ENCODE measurements at regions not wholly inside any gene's neighbourhood (a gene's known extent, or its start where the extent isn't known, plus 50 kb on each side); places are given as distances from the start of the nearest gene placed in this dataset.

- WGBS, 5 donors = 62 to 81% (median 74%) methylated on average over 4 of the region's 4 CpGs
- Histone ChIP-seq H3K27ac (no peak overlapping the region), H3K9me3 (no peaks in the 10 kb centered on the region), H3K36me3 (no peaks in the 10 kb centered on the region), H3K4me3 (no peak overlapping the region), H3K4me1 (no peaks in the 10 kb centered on the region), H3K27me3 (no peaks in the 10 kb centered on the region)
- TF ChIP-seq EP300 (IDR thresholded peaks at IDR 0.05) (no peak), CTCF (IDR thresholded peaks at IDR 0.05) (no peak), POLR2AphosphoS5 (IDR thresholded peaks at IDR 0.05) (no peak), POLR2A (IDR thresholded peaks at IDR 0.05) (no peak)
- no peak for DNase-seq
- intact Hi-C loops (cut with DNase I; ENCODE audit: low total_unique reads) = no loop called here
Measured at GRCh38 chrX:26387906-26388305, 171.9 kb downstream of the MAGEB5 start.

GRCh38 chrX:26376037-26376708, 160.2 kb downstream of the MAGEB5 start:
- Histone ChIP-seq H3K27me3 (no peaks in the 10 kb centered on the region), H3K36me3 (no peaks in the 10 kb centered on the region), H3K27ac (no peak overlapping the region), H3K9me3 (no peaks in the 10 kb centered on the region), H3K4me3 (no peak overlapping the region), H3K4me1 (no peaks in the 10 kb centered on the region)
- DNase-seq = no peak
- intact Hi-C loops (cut with DNase I; ENCODE audit: low total_unique reads) = no loop called here
- WGBS, 5 donors = 23 to 50% (median 38%) methylated on average over 5 of the region's 5 CpGs
- no peak for TF ChIP-seq EP300 (IDR thresholded peaks at IDR 0.05)
- TF ChIP-seq POLR2AphosphoS5 (IDR thresholded peaks at IDR 0.05) = no peak
- no peak for TF ChIP-seq POLR2A (IDR thresholded peaks at IDR 0.05)
- TF ChIP-seq CTCF (IDR thresholded peaks at IDR 0.05) = no peak

- Histone ChIP-seq H3K27me3 (no peaks in the 10 kb centered on the region), H3K27ac (no peak overlapping the region), H3K4me3 (no peak overlapping the region), H3K9me3 (no peaks in the 10 kb centered on the region), H3K4me1 (no peaks in the 10 kb centered on the region), H3K36me3 (no peaks in the 10 kb centered on the region)
- TF ChIP-seq POLR2A (IDR thresholded peaks at IDR 0.05) = no peak
- no peak for DNase-seq
- intact Hi-C loops (cut with DNase I; ENCODE audit: low total_unique reads) = no loop called here
- WGBS, 5 donors = 59 to 72% (median 63%) methylated on average over 3 of the region's 3 CpGs
Measured at GRCh38 chrX:26375346-26375745, 159.4 kb downstream of the MAGEB5 start.

GRCh38 chrX:26373829-26374228, 157.9 kb downstream of the MAGEB5 start:
- Histone ChIP-seq H3K9me3 (peaks cover 0 to 1% (median 0%) of the 10 kb centered on the region in 4 donors), H3K27ac (no peak overlapping the region), H3K36me3 (no peaks in the 10 kb centered on the region), H3K27me3 (no peaks in the 10 kb centered on the region), H3K4me1 (no peaks in the 10 kb centered on the region), H3K4me3 (no peak overlapping the region)
- WGBS, 5 donors = 76 to 86% (median 81%) methylated on average over 5 of the region's 5 CpGs
- TF ChIP-seq POLR2A (IDR thresholded peaks at IDR 0.05) = no peak
- no peak for TF ChIP-seq CTCF (IDR thresholded peaks at IDR 0.05)
- no peak for TF ChIP-seq POLR2AphosphoS5 (IDR thresholded peaks at IDR 0.05)
- no peak for TF ChIP-seq EP300 (IDR thresholded peaks at IDR 0.05)
- no peak for DNase-seq
- intact Hi-C loops (cut with DNase I; ENCODE audit: low total_unique reads) = no loop called here

GRCh38 chrX:26352891-26353430, 137.0 kb downstream of the MAGEB5 start:
- Histone ChIP-seq H3K9me3 (peaks cover 0 to 6% (median 0%) of the 10 kb centered on the region in 4 donors), H3K27ac (no peak overlapping the region), H3K4me3 (no peak overlapping the region), H3K36me3 (no peaks in the 10 kb centered on the region), H3K27me3 (no peaks in the 10 kb centered on the region), H3K4me1 (no peaks in the 10 kb centered on the region)
- TF ChIP-seq CTCF (IDR thresholded peaks at IDR 0.05) (no peak), POLR2AphosphoS5 (IDR thresholded peaks at IDR 0.05) (no peak), POLR2A (IDR thresholded peaks at IDR 0.05) (no peak)
- no peak for DNase-seq
- intact Hi-C loops (cut with DNase I; ENCODE audit: low total_unique reads) = no loop called here
- WGBS, 5 donors = 62 to 76% (median 69%) methylated on average over 3 of the region's 3 CpGs
